ENCODE measurements at regions not wholly inside any gene's neighbourhood (a gene's known extent, or its start where the extent isn't known, plus 50 kb on each side); places are given as distances from the start of the nearest gene placed in this dataset.
"Not testable (repeated sequence)": the region's sequence is repeated elsewhere in the genome, so short reads cannot be mapped to it uniquely, and the experiment has no call there.

DNA sequence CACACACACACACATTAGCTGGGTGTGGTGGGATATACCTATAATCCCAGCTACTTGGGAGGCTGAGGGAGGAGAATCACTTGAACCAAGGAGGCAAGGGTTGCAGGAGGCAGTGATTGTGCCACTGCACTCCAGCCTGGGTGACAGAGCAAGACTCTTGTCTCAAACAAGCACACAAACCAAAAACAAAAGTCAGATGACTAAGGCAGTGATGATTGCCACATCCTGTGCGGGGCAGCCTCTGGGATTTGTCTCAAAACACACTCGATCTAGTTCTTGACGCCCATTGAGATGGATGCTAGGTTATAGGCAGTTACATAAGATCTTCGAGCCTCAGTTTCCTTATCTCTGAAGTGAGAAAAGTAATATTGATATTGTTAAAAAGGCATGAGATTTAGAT lies 57.8 kb upstream of the NBPF8 start:
- DNase-seq, result not testable (repeated sequence)

GRCh38 chr1:120356170-120356569 lies 58.7 kb upstream of the NBPF8 start:
- peak; percentile 1 for DNase-seq

GRCh38 chr1:120354618-120355184 lies 60.1 kb upstream of the NBPF8 start:
- DNase-seq, result peak; percentile 77

GRCh38 chr1:120342231-120343073 lies 72.4 kb upstream of the NBPF8 start:
- DNase-seq, result peak; percentile 2

DNA sequence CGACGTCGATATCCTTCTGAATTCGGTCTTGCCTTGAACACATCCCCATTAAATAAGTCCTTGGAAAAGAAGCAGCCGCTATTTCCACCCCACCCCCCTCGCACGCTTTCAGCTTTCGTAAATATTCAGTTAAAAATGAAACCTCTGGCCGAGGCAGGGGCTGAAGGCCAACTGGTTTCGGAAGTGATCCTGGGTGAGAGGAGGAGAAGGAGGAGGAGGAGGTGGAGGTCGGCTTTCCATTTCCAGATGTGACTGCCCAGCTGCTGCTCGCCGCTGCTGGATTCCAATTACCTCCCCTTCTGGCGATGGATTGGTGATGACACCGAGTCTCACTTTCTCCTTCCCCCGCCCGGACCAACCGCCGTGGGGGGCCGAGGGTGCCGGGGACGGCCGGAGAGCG lies 73.1 kb upstream of the NBPF8 start:
- DNase-seq, result peak; percentile 42

GRCh38 chr1:120340838-120341751 lies 73.7 kb upstream of the NBPF8 start:
- DNase-seq, result not testable (repeated sequence)

DNA sequence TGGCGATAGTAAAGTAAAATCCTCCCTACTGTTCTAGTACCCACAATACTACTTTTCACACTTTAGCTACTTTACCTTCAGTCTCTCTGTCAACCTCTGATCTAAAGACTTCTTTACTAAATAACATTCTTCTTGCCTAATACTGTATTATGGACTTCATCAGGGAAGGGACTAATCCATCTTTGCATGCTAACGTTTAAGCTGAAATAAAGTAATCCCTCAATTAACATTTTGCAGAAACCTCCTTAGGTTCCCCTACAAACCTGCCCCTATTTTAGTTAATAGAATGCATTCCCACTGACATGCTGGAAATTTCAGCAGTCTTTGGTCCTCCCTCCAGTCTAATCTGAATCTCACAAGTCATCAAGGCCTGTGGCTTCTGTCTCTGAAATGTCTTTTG lies 99.1 kb upstream of the NBPF8 start:
- DNase-seq, result not testable (repeated sequence)

GRCh38 chr1:120311930-120312329 lies 102.9 kb upstream of the NBPF8 start:
- not testable (repeated sequence) for DNase-seq

DNA sequence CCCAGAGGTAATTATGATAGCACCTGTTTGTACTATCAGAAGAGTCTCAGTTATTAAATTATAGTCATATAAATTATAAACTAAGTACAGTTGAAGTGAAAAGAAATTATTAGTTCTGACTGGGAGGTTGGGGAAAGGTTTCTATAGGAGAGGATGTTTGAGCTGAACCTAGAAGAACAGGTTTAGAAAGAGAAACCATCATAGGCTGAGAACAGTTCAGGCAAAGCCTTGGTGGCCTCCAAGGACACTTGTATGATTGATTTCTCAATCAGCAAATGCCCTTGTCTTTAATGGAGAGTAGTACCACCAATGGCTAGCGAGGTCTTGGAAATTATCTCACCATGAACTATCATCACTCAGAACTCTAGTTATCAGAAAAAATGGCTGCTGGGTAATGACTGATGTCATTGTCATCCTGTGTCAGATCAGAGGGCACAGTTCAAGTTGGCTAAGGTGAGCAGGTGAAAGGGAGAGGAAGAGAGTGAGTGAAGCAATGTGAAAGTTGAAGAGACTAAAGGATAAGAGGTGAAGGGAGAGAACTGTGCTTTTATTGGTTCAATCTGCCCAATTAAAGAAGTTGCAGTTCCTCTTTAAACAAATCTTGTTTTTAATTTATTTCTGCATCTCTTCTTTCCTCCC lies 105.8 kb upstream of the NBPF8 start:
- DNase-seq, result not testable (repeated sequence)

DNA sequence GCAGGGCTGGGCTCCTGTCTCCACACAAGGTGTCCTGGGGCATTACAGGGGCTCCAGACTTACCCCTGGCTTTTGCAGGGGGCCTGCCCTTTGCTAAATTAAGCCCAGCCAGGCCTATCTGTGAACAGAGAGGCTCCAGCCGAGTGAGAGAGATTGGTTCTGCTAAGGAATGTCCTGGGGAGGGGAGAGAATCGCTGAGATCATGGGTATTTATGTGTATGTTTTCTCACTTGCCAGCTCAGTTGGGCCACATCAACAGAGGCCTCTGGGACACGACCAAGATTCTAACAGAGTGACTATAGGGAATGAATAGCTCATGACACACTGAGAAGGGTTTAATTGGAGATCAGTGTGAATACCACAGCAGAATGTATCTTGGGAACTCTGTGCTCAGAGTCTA lies 109.8 kb upstream of the NBPF8 start:
- DNase-seq, result not testable (repeated sequence)

DNA sequence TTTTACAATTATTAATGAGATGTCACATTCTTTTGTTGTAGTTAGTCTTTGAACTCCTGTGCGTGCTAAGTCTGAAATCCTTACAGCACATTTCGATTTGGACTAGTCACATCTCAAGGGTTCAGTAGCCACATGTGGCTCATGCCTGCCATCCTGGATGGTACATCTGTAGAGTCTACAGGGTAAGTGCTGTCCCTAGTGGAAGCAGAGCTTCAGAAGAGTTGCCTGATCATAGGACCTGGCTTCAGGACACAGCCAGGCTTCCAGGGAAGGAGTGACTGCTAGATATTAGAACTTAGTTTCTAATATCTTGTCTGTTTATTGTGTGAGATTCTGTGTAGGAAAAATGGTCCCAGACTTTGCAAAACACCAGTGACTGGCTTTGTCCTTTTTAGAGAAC lies 110.5 kb upstream of the NBPF8 start:
- DNase-seq, result not testable (repeated sequence)

DNA sequence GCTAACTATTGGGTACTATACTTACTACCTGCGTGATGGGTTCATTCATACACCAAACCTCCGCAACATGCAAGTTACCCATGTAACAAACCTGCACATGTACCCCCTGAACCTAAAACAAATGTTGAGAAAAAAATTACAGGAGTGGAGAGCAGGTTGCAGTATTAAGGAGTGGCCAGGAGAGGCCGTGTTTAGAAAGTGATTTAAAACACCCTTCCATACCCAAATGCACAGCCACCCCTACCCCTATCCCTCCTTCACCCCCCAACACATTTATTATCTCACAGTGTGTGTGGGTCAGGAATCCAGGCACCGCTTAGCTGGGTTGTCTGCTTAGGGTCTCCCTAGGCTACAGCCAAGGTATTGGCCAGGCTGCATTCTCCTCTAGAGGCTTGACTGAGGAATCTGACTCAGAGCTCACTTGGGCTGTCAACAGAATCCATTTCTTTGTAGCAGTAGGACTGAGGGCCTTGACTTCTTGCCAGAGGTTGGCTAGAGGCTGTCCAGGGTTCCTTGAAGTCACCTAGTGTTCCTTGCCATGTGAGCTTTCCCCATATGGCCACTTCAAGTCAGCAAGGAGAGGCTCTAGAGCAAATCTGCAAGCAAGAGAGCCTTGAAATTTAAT lies 115.3 kb upstream of the NBPF8 start:
- not testable (repeated sequence) for DNase-seq

GRCh38 chr1:120298487-120298886 lies 116.3 kb upstream of the NBPF8 start:
- DNase-seq, result not testable (repeated sequence)

DNA sequence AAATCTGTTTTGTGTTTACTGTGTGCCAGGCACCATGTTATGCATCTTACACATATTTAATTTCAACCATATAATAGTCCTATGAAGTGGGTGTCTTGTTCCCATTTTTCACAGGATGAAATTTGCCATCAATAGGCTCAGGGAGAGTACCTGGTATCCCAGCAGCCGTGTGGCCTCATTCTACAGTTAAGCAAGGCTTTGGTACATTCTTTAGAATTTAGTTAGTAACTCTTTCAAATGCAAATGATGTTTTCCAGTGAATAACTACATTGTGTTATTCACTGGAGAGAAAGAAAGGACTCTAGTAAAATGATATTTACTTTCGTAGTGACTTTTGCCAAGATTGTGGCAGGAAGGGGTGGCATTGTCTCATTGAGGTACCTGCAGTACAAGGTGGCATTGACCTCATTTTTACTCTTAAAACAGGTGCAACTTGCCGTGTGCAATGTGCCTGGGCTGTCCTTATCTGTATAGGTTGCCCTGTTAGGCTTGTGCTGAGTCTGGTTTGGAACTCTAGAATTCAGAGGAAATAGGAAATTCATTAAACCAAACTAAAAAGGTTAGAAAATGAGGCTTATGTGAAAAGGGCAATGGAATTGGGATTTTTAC lies 117.4 kb upstream of the NBPF8 start:
- not testable (repeated sequence) for DNase-seq

- DNase-seq, result not testable (repeated sequence)
Observed at GRCh38 chr1:120290105-120290504, 113.8 kb upstream of the SEC22B start.

DNA sequence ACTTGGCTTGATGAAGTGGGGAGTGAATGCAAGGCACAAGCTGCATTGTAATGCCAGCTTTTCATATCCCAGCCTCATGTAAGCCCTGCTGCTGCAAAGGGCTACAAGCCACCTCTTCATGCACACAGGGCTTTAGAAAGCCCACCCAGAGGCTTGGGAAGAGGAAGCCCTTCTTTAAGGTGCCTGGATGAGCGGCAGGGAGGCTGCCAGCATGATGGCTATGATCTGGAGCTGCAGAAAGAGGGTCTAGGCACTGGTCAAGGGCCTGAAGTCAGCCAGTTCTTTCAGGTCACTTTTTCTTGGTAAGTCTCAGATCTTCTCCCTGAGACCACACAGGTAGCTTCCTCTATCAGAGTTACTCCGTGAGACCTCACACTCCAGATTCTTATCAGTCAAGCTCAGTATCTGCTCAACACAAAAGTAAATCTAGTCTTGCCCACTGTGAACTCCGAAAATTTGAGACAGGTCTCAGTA lies 113.3 kb upstream of the SEC22B start:
- DNase-seq, result not testable (repeated sequence)

GRCh38 chr1:120288814-120289600 lies 112.7 kb upstream of the SEC22B start:
- DNase-seq, result not testable (repeated sequence)

GRCh38 chr1:120288167-120288566 lies 111.8 kb upstream of the SEC22B start:
- DNase-seq, result not testable (repeated sequence)

- not testable (repeated sequence) for DNase-seq
Observed at GRCh38 chr1:120282744-120283464, 106.6 kb upstream of the SEC22B start.

DNA sequence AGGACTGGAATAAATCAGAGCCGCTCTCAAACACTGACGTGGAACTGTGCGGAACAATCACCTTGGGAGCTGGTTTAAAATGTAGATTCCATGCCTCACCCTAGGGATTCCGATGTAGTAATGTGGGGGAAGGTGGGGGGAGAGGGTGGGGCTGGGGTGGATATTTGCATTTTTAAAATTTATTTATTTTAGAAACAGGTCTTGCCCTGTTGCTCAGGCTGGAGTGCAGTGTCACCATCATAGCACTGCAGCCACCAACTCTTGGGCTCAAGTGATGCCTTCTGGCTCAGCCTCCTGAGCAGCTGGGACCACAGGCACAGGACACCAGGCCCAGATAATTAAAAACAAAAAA lies 101.9 kb upstream of the SEC22B start:
- DNase-seq, result not testable (repeated sequence)

All from eye (tissue), 1 donor.